Activated T-cell treated with anti-CD3 and anti-CD28 coated beads, Interleukin-2, amount 50 U/mL, for 1 hour (primary cell): ENCODE measurements at regions not wholly inside any gene's neighbourhood (a gene's known extent, or its start where the extent isn't known, plus 50 kb on each side); places are given as distances from the start of the nearest gene placed in this dataset.
"Not testable (repeated sequence)": the region's sequence is repeated elsewhere in the genome, so short reads cannot be mapped to it uniquely, and the experiment has no call there.

Source experiments
- DNase-seq: peaks from one replicate; pipeline ENCODE4 v3.0.0-alpha.2; 2020

DNA sequence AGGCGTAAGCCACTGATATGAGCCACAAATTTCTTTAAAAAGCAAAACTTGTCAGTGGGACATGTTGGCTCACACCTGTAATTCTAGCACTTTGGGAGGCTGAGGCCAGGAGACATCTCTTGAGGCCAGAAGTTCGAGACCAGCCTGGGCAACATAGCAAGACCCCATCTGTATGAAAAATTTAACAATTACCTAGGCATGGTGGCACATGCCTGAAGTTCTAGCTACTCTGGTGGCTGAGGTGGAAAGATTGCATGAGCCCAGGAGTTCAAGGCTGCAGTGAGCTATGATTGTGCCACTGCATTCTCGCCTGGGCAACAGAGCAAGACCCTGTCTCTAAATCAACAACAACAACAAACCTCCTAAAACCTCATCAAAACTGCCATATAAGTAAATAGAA lies 147.6 kb upstream of the BARHL2 start:
- no peak for DNase-seq

DNA sequence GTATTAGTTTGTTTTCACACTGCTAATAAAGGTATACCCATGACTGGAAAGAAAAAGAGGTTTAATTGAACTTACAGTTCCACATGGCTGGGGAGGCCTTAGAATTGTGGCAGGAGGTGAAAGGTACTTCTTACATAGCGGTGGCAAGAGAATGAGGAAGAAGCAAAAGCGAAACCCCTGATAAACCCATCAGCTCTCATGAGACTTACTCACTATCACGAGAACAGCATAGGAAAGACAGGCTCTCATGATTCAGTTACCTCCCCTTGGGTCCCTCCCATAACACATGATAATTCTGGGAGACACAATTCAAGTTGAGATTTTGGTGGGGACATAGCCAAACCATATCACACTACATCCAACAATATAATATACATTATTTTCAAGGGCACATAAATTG lies 145.7 kb upstream of the BARHL2 start:
- DNase-seq = no peak

DNA sequence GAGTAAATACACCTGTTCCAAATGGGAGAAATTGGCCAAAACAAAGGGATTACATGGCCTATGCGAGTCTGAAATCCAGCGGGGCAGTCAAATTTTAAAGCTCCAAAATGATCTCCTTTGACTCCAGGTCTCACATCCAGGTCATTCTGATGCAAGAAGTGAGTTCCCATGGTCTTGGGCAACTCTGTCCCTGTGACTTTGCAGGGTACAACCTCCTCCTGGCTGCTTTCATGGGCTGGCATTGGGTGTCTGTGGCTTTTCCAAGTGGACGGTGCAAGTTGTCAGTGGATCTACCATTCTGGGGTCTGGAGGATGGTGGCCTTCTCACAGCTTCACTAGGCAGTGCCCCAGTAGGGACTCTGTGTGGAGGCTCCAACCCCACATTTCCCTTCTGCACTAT lies 144.3 kb upstream of the BARHL2 start:
- DNase-seq = not testable (repeated sequence)

DNA sequence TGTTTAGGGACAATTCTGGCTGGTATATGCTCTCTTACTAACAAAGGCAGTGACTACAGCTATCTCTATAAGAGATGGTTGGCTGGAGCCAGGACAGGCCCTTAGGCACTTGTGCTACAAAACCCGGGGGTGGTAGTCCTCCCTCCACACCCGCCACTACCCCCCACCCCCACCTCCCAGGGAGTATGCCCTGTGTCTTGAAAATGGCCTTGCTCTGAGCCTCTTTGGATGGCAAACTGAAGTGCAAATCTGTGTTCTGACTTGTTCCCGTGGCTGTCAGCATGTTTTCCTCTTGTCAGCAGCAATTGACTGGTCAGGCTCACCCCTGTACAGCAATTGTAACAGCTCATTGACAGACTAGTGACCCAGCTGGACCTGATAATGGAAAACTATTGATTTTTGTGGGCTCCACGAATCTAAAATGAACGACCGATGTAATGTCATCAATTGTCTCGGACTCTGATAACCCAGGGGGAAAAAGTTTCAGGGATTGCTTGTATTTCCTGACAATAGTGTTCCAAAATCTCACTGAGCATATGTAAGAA lies 139.4 kb upstream of the BARHL2 start:
- DNase-seq = no peak

DNA sequence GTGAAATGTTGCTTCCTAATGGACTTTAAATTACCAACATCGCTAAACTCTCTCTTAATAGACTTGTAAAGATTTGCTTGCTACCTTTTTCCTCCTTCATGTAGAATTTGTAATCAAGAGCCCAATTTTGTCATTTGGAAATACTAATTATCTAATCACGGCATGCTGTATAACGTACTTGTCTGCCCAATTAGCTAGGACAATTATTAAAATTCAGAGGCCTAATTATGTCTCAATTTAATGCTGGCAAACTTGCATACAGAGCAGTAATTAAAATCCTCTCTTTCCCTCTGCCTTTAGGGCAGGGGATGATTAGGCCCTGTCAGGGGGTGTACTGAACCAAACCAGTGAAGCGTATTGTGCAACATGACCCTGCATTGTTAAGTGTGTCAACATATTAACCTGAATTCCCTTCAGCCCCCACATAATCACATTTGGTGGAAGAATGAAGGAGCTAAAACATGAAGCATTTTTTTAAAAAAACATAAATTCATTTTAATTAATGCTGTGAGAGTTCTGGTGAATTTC lies 137.4 kb upstream of the BARHL2 start:
- no peak for DNase-seq

DNA sequence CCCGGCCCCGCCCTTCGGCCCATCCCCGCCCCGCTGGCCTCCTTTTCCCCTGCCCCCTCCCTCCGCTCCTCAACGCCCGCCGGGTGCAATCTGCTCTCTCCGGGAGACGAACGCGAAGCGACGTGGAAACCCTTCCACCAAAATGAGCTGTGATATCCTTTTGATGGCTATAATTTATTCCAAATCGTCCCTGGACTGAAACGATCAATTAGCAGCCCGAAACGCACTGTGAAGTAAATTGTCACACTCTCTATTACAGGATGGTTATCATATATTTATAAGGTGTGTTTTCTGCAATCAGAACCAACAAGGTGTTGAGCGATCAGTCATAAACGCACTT lies 134.6 kb upstream of the BARHL2 start:
- no peak for DNase-seq

DNA sequence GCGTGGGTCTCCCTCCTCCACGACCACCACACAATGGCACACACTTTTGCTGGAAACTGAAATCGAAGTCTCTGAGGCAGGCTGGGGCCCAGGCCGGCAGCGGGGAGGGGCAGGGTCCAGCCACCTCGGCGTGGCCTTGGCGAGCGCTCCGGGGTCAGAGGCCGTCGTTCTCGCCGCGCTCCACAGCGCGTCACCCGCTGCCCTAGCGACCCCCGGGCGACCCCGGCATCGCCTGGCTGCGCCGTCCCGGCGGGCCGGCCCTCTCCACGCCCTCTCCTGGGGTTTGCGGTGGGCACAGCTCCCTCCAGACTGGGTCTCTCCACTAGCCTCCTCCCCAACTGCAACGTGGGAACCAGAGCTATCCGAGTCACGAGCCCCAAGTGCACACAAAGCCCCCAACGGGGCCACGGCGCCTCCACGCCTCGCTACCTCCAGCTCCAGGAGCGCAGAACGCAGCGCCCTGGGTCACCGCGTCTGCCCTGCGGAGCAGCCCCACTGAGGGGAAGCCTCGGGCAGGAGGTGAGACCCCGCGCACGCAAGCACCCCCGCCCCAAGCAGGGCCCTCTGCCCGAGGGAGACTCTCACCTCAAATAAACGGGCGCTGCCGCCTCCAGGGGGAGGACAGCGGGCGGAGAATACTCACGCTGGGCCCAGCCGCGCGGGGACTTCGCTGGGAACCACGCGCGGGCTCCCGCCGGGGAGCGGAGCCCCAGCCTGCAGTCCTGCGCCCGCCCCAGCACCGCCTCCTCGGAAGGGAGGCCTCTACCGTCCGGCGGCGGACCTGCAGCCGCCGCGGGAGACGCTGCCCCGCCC lies 134.0 kb upstream of the BARHL2 start:
- peak; percentile 82 for DNase-seq

DNA sequence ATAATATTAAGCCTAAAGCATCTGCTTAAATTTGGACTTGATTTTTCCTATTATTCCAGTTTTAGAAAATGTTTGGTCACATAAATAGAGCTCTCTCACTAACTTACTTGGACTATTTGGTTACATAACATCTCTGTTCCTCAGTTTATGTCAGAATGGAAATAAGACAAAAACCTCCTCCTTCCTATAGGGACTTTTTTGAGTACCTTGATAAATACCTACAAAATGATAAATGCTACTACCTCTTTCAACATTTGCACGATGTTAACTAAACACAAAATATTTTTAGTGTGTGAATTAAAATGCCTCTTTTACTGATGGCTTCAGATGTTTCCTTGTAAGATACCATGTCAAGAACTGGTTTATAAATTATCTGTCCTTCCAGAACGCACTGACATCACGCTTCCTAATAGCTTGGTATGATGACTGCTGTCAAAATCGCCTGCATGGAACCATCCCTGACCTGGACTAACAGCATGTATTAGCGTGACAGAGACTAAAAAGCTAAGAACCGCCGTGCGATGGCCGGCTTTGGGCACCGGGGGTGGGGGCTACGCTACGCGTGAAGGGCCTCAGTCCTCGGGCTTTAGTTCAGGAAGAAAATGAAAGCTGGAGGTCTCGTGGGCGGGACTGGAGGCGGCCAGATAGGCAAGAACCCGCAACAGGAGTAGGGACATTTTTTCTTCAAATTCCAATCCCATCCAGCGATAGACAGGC lies 133.2 kb upstream of the BARHL2 start:
- no peak for DNase-seq

DNA sequence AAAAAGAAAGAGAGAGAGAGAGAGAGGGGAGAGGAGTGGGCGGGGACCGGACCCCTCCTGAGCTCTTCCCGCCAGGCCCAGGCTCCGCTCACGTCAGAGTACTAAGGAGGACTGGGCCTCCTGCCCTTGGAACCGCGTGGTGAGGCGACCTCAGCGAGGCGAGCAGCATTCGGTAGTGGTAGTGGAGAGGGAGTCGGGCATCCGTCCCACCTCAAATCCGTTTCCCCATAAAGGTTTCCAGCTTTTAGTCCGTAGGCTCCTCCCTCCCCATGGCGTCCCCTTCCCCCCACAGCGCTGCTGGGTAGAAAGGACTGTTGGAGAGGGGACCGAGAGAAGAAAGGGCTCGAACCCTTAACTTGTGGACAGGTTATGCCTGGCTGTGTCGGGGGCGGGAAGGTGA lies 124.4 kb upstream of the BARHL2 start:
- no peak for DNase-seq

DNA sequence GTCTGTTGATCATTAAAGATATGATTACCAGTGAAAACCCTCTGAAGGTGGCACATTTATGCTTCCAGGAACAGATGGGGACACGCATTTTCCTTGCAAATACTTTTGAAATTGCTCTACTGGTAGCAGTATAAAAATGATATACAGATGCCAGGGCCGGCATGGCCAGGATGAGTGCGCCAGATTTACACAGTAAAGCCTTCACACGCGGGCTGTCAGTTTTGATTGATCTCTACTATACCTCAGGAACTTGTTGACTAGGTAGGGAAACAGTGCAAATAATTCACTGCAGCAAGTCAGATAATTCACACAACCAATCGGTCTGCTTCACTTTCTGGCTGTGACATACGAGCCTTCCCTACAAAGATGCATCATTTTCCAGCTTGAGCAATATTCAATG lies 123.2 kb upstream of the BARHL2 start:
- DNase-seq = no peak

DNA sequence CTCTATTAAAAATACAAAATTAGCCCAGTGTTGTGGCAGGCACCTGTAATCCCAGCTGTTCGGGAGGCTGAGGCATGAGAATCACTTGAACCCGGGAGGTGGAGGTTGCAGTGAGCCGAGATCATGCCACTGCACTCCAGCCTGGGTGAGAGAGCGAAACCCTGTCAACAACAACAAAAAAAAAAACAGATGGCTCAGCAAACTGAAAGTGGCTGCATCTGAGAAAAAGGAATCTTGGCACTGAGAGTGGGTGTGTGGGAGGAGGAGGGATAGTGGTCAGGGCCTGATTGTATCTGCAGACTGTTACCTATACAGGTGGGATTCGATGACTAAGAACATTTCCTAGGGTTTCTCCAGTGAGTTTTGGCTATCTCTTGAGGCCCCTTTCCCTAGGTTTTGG lies 122.2 kb upstream of the BARHL2 start:
- no peak for DNase-seq

DNA sequence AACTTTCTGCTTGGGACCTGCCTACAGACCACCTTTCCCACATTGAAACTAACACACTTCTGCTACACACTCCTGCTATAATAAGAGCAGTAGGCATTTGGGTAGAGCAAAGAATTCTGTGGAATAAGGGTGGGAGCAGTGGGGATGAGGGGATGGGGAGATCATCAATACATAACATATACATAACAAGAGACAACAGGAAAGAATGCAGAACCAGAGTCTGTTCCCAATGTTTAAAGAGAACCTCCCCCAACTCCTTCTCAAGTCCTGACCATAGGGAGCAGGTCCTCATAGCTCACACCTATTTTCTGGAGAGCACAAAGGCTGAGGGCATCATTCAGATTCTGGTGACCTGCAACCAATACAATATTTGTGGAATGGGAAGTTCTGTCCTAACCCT lies 121.6 kb upstream of the BARHL2 start:
- no peak for DNase-seq

DNA sequence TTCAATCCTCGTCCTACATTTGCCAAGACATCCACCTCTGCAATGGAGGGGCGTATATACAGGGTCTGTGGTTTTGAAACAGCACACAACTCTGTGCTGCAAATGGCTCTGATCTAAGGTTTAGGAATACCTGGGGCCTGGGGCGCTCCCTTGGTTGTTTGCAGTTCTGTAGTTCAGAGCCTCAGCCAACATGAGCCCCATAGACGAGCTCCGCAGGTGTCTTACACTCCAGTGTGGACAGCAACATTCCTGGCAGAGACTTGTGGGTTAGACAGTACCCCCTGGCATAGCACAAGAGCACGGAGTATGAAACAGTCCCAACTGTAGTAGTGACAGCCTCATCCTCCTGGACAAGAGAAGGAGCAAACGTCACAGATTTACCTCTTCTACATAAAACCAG lies 120.3 kb upstream of the BARHL2 start:
- no peak for DNase-seq

DNA sequence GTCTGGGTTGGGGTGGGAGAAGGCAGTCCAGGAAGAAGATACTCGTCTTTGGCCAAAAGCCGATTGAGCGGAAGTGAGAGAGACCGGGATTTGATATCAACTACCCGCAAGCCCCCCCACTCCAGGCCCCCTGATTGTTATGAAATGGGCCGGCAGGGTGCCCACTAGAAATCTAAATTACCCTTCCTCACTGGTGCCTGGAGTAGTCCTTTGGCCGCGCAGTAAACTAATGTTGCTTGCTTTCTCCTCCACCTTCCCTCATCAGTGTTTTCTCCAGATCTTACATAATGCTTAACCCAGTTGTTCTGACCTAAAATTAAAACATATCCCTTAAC lies 119.2 kb upstream of the BARHL2 start:
- no peak for DNase-seq

DNA sequence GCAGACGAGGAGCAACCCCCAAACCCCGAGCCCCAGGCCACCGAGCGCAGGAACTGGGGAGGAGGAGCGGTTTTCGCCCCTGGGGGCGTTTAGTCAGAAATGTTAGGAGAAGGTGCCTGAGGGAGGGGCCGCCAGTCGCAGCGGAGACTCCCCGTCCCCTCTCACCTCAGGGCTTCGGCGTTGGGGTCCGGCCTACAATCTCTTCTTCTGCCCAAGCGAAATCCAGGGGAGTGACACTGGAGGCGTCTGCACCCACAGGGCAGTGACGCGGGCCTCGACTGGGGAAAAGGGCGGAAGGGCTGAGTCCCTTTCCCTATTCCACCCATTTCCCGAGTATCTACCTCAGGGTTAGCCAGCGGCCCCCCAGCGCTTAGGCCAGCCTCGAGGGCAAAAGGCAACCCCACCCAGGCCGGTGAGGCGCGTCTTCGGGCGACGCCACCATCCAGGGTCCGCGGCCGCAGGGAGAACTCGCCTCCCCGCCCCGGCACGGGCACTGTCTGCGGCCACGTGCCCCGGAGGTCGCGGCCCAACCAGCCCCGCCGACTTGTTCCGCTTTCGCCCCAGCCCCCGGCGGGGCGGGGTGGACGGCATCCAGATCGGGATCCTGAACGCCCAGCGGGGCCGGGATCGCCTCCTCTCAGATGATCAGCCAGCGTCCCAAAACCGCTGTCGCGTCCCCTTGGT lies 118.7 kb upstream of the BARHL2 start:
- no peak for DNase-seq

DNA sequence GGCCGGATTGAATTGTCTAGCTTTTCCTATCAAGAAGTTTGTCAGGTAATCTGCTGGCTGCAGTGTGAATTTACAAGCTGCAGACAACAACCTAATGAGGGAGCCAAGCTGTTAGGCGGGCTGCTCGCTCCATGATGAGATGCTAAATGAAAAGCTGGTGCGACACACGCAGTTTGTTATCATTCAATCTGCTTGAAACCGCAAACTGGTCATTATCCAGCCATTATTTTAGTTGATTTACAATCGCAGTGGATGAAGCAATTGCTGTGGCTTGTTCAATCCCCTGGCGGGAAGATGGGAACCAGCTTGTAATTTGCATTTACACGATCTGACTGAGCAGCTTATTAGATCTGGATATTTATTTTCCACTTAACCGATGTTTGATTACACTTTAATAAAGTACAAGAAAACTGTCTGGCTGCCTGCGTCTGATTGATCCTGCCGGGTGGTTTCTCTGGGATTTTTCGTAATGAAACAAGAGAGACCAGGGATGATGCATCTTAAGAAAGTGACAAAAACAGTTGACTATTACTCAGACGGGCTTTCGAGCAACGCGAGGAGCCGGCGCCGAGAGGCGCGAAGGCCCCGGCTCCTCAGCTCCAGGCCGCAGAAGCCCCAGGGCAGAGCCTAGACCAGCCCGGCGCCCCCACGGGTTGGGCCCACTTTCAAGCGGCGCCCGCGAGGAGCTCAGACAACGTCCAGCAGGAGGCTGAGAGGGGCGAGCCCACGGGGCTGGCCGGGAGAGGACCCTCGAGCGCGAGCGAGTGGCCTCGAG lies 118.0 kb upstream of the BARHL2 start:
- no peak for DNase-seq

DNA sequence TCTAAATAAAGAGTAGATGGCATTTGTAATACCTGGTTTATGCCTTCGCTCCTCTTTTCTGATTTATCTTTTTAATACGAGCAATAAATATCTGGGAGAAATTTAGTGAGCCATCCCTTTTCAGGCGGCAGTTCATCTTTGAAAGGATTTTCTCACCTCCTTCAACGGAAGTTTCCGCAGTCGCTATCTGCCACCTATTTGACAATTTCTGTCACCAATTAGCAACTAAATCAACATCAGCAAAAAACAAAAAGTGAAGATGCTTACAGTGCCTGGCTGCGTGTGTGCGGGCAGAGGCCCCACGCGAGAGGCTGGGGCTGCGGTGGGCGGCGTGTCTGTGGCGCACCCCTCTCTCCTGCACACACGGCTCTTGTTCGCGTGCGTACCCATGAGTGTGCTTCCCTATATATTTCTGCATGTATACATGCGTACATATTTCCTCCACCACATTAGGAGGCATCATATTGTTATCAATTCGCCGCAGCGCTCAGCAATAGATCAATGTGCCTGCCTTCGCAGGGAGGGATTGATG lies 117.3 kb upstream of the BARHL2 start:
- no peak for DNase-seq

DNA sequence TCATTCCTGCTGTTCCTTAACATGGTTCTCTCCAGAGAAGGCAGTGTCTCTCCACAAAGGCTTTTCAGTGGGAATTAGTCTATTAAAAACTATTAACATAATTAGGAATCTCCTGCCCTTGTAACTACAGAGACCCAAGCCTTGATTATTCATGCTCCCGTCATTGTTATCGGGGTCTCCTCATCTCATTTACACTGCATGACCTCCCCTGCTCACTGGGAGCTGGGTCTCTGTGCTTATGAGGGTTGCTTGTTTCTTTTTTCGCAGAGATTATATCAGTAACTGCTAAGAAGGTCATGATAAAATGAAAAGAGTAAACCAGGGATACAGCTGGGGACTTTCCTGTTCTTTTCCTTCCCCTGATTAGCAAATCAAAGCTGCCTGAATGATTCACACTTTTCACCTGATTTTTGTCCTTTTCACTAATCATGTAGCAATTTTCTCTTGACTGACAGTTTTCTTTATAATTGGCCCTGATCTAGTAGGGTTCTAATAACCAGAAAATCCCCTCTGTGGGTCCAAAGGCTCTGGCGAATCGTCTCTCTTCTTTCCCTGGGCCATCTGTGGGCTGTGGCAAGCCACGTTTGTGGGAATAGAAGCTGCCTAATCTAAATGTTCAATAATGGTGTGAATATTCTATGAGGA lies 116.5 kb upstream of the BARHL2 start:
- no peak for DNase-seq

DNA sequence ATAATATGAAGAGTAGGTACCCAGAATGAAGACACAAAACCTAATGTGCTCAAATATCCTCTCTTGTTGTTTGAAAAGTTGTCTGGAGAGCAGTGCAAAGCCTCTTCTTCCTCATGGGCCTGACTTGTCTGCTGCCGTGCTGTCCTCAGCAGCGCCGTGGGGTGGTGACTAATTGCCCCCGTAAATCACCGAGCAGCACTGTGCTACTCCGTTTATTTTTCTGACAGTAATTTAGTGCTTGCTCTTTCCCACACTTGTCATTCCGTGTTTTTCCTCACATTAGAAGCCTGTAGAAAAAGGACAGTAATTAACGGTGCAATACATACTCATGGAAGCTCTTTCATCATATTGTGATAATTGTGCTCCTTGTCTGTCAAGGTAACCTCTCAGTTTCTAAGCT lies 114.8 kb upstream of the BARHL2 start:
- DNase-seq = no peak

DNA sequence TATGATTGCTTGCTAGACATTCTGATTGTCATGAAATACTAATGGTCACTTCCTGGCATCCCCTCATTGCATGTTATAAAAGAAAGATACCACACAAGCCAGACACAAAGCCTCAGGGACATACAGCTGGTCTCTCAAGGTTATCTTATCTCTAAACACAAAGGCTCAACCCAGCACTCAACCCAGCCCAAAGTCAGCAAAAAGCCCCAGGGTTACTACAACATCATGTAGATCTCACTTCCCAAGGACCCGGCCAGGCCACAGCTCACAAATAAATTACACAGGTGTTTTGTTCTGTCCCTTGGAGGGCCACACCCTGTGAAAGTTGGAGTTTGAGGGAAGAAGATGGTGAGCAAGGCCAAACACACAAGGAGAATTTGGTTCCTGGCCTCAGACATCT lies 109.7 kb upstream of the BARHL2 start:
- DNase-seq = no peak

DNA sequence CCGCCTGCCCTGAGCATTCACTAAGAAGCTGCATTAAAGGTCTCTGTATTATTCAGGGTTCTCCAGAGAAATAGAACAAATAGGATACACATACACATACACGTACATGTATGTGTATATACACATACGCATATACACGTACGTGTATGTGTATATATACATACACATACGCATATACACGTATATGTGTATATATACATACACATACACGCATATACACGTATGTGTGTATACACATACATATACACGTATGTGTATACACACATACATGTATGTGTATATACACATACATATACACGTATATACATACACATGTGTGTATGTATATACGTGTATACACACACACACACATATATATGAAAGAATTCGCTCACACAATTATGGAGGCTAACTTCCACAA lies 108.9 kb upstream of the BARHL2 start:
- no peak for DNase-seq

DNA sequence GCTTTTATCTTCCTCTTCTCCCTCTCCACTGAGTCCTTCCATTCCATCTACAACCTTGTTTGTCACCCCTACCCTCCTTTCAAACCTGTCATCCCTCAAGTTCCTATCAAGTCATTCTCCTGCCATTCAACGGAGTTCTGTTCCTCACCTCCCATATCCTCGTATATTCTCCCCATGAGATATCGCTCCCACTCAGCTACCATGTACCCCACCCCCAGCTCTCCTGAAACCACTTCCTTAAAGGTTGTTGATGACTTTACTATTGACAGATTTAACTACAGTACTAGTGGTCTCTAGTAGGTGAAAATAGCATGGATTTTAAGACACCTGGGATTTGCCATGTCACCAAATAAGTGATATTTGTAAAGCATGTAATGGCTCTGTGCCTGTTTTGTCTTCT lies 107.4 kb upstream of the BARHL2 start:
- no peak for DNase-seq
